ENCODE measurements at regions not wholly inside any gene's neighbourhood (a gene's known extent, or its start where the extent isn't known, plus 50 kb on each side); places are given as distances from the start of the nearest gene placed in this dataset.
A peak's percentile ranks its signal among the peaks of the same experiment; 100 is the strongest.

GRCh38 chr4:81736324-81736723 is 264.6 kb upstream of the RASGEF1B start:
- H2AFZ ChIP-seq (ENCODE audit: low read length), result no peak overlapping the region
- H3K4me2 ChIP-seq (ENCODE audit: insufficient read depth in 1 of 2, low read depth in 2 of 2, low read length in 2 of 2), result no peak overlapping the region
- no peak overlapping the region for H2BK20ac ChIP-seq (ENCODE audit: low read length)
- DNase-seq (ENCODE audit: low read depth in 1 of 2, low spot score in 2 of 2) (no peak), FAIRE-seq (no peak)
- no peak overlapping the region for H4K91ac ChIP-seq (replicated peaks; ENCODE audit: insufficient read length, low read length)
- no peak overlapping the region for H3K23ac ChIP-seq (ENCODE audit: insufficient read length)
- H3K36me3 ChIP-seq (ENCODE audit: control insufficient read depth in 2 of 4, insufficient read depth in 4 of 4, low read length in 3 of 4), result no peaks in the 10 kb centered on the region
- no peaks in the 10 kb centered on the region for H3K27me3 ChIP-seq (replicated peaks in 1 of 4; ENCODE audit: control insufficient read depth in 3 of 4, extremely low read depth in 1 of 4, insufficient read depth in 3 of 4, low read length in 3 of 4)
- H2AK5ac ChIP-seq (ENCODE audit: low read depth, low read length), result no peak overlapping the region
- no peak overlapping the region for H2BK12ac ChIP-seq (ENCODE audit: low read depth, low read length)
- H3K4me3 ChIP-seq (ENCODE audit: extremely low read depth in 1 of 4, insufficient read depth in 2 of 4, low read depth in 3 of 4, low read length in 4 of 4), result no peak overlapping the region
- ChIA-PET POLR2A (ENCODE audit: partially characterized antibody) (no interaction called here), CTCF (ENCODE audit: partially characterized antibody) (interaction anchor here (1.1 to 2.6 kb wide), 3 partner anchors 47 to 282 kb away, joined by 3 to 7 read pairs (median 4); partner anchors contain the start of gene RASGEF1B)
- H3K23me2 ChIP-seq (ENCODE audit: low read depth, low read length), result no peaks in the 10 kb centered on the region; the same call in 1 of the 2 replicates
- H3K18ac ChIP-seq (ENCODE audit: extremely low read depth, low read length), result no peak overlapping the region
- no peak overlapping the region for H2BK5ac ChIP-seq (ENCODE audit: low read depth, low read length)
- no peaks in the 10 kb centered on the region for H4K20me1 ChIP-seq (replicated peaks in 1 of 2; ENCODE audit: control insufficient read depth in 1 of 2, insufficient read depth in 2 of 2, low read length in 2 of 2)
- H3K4ac ChIP-seq (replicated peaks; ENCODE audit: insufficient read length, low read depth, low read length), result no peak overlapping the region
- H3K79me1 ChIP-seq (ENCODE audit: low read depth, low read length), result no peaks in the 10 kb centered on the region
- H4K8ac ChIP-seq (ENCODE audit: extremely low read depth, insufficient read depth, low read length), result no peak overlapping the region
- no peaks in the 10 kb centered on the region for H3K79me2 ChIP-seq (ENCODE audit: control insufficient read depth in 1 of 2, insufficient read depth in 2 of 2, low read length in 2 of 2)
- H3K14ac ChIP-seq (ENCODE audit: insufficient read length), result no peak overlapping the region
- 77% methylated on average over 2 of the region's 2 CpGs; no CpG with 5 or more reads in 1 of the 2 experiments for WGBS, 2 experiments (ENCODE audit: extremely low coverage in 1 of 2, insufficient coverage in 1 of 2, insufficient read length in 1 of 2, insufficient replicate concordance in 2 of 2, low coverage in 1 of 2, low lambda C conversion rate in 2 of 2, missing lambda C conversion rate in 1 of 2)
- no peaks in the 10 kb centered on the region for H3K4me1 ChIP-seq (replicated peaks in 1 of 4; ENCODE audit: control insufficient read depth in 3 of 4, insufficient read depth in 4 of 4, low read length in 3 of 4)
- no peaks in the 10 kb centered on the region for H3K9me3 ChIP-seq (ENCODE audit: insufficient read depth in 2 of 2, low read depth in 1 of 2, low read length in 1 of 2)
- no peak overlapping the region for H4K5ac ChIP-seq (ENCODE audit: insufficient read length, low read depth, low read length)
- H3K9ac ChIP-seq (replicated peaks in 1 of 4; ENCODE audit: extremely low read depth in 1 of 4, low read depth in 3 of 4, low read length in 3 of 4), result no peak overlapping the region
- no peak overlapping the region for H3K27ac ChIP-seq (ENCODE audit: low read depth, low read length)
- no peak overlapping the region for H2BK15ac ChIP-seq (ENCODE audit: low read length)
- no peak overlapping the region for H2BK120ac ChIP-seq (replicated peaks; ENCODE audit: low read depth, low read length)
- no peak overlapping the region for H3K56ac ChIP-seq (replicated peaks; ENCODE audit: insufficient read length, low read depth, low read length)
- no peak for TF ChIP-seq KDM1A (IDR thresholded peaks at IDR 0.05; ENCODE audit: borderline replicate concordance, low read length)
- no peak for TF ChIP-seq SIN3A (conservative IDR thresholded peaks at IDR 0.05 in 1 of 2, IDR thresholded peaks at IDR 0.05 in 1 of 2; ENCODE audit: low read depth in 1 of 2, low read length in 2 of 2)
- TF ChIP-seq CTCF (IDR thresholded peaks at IDR 0.05; ENCODE audit: control extremely low read depth in 1 of 3, insufficient read depth in 1 of 3, low read depth in 1 of 3, low read length in 3 of 3), result peak in 2 of 3 experiments; percentile 2; a peak in 2 of 4 replicates
- peak; percentile 21 to 31; a peak in 2 of 4 replicates for TF ChIP-seq RAD21 (IDR thresholded peaks at IDR 0.05 in 1 of 2, conservative IDR thresholded peaks at IDR 0.05 in 1 of 2; ENCODE audit: low read depth in 2 of 2, low read length in 2 of 2)

All from H1 (cell line).